ENCODE measurements at regions not wholly inside any gene's neighbourhood (a gene's known extent, or its start where the extent isn't known, plus 50 kb on each side); places are given as distances from the start of the nearest gene placed in this dataset.
"Not testable (repeated sequence)": the region's sequence is repeated elsewhere in the genome, so short reads cannot be mapped to it uniquely, and the experiment has no call there.

GRCh38 chr3:198138205-198138604 is 178.2 kb downstream of the LMLN start:
- not testable (repeated sequence) for H3K4me2 ChIP-seq (ENCODE audit: low read depth, low read length, poor library complexity, severe bottlenecking); H3F3A ChIP-seq (ENCODE audit: low read depth); H3K9ac ChIP-seq (ENCODE audit: low read depth, low read length, poor library complexity, severe bottlenecking); H3K27me3 ChIP-seq (ENCODE audit: insufficient read depth, low read length, poor library complexity, severe bottlenecking); H3K4me3 ChIP-seq (ENCODE audit: low read length, poor library complexity, severe bottlenecking); H3K36me3 ChIP-seq (ENCODE audit: insufficient read depth, low read length); H3K79me2 ChIP-seq (ENCODE audit: insufficient read depth, low read length); H3K9me2 ChIP-seq (replicated peaks; ENCODE audit: low read depth, low read length); H2AFZ ChIP-seq (ENCODE audit: low read length); H3K4me1 ChIP-seq (ENCODE audit: insufficient read depth, low read length, poor library complexity, severe bottlenecking); H4K20me1 ChIP-seq (ENCODE audit: insufficient read depth, low read length, poor library complexity, severe bottlenecking); H3K9me3 ChIP-seq (ENCODE audit: insufficient read depth, low read depth, low read length)

GRCh38 chr3:198139037-198139436 is 179.0 kb downstream of the LMLN start:
- not testable (repeated sequence) for H3K9me2 ChIP-seq (replicated peaks; ENCODE audit: low read depth, low read length); H3K27me3 ChIP-seq (ENCODE audit: insufficient read depth, low read length, poor library complexity, severe bottlenecking); H3K9ac ChIP-seq (ENCODE audit: low read depth, low read length, poor library complexity, severe bottlenecking); H3K36me3 ChIP-seq (ENCODE audit: insufficient read depth, low read length); H3K4me3 ChIP-seq (ENCODE audit: low read length, poor library complexity, severe bottlenecking); H2AFZ ChIP-seq (ENCODE audit: low read length); H3K79me2 ChIP-seq (ENCODE audit: insufficient read depth, low read length); H3K9me3 ChIP-seq (ENCODE audit: insufficient read depth, low read depth, low read length); H4K20me1 ChIP-seq (ENCODE audit: insufficient read depth, low read length, poor library complexity, severe bottlenecking); H3K4me2 ChIP-seq (ENCODE audit: low read depth, low read length, poor library complexity, severe bottlenecking); H3F3A ChIP-seq (ENCODE audit: low read depth); H3K4me1 ChIP-seq (ENCODE audit: insufficient read depth, low read length, poor library complexity, severe bottlenecking)

- H3K9me3 ChIP-seq (ENCODE audit: insufficient read depth, low read depth, low read length); H4K20me1 ChIP-seq (ENCODE audit: insufficient read depth, low read length, poor library complexity, severe bottlenecking); H3K4me2 ChIP-seq (ENCODE audit: low read depth, low read length, poor library complexity, severe bottlenecking); H3K4me1 ChIP-seq (ENCODE audit: insufficient read depth, low read length, poor library complexity, severe bottlenecking); H3K4me3 ChIP-seq (ENCODE audit: low read length, poor library complexity, severe bottlenecking); H3F3A ChIP-seq (ENCODE audit: low read depth); H3K9ac ChIP-seq (ENCODE audit: low read depth, low read length, poor library complexity, severe bottlenecking); H3K79me2 ChIP-seq (ENCODE audit: insufficient read depth, low read length); H3K9me2 ChIP-seq (replicated peaks; ENCODE audit: low read depth, low read length); H2AFZ ChIP-seq (ENCODE audit: low read length); H3K36me3 ChIP-seq (ENCODE audit: insufficient read depth, low read length); H3K27me3 ChIP-seq (ENCODE audit: insufficient read depth, low read length, poor library complexity, severe bottlenecking): not testable (repeated sequence)
These were observed 179.6 kb downstream of the LMLN start for GRCh38 chr3:198139513-198140167.

- not testable (repeated sequence) for H3K9me2 ChIP-seq (replicated peaks; ENCODE audit: low read depth, low read length); H3K9me3 ChIP-seq (ENCODE audit: insufficient read depth, low read depth, low read length); H3F3A ChIP-seq (ENCODE audit: low read depth); H3K27me3 ChIP-seq (ENCODE audit: insufficient read depth, low read length, poor library complexity, severe bottlenecking); H3K79me2 ChIP-seq (ENCODE audit: insufficient read depth, low read length); H3K9ac ChIP-seq (ENCODE audit: low read depth, low read length, poor library complexity, severe bottlenecking); H3K4me1 ChIP-seq (ENCODE audit: insufficient read depth, low read length, poor library complexity, severe bottlenecking); H2AFZ ChIP-seq (ENCODE audit: low read length); H3K36me3 ChIP-seq (ENCODE audit: insufficient read depth, low read length); H3K4me3 ChIP-seq (ENCODE audit: low read length, poor library complexity, severe bottlenecking); H4K20me1 ChIP-seq (ENCODE audit: insufficient read depth, low read length, poor library complexity, severe bottlenecking); H3K4me2 ChIP-seq (ENCODE audit: low read depth, low read length, poor library complexity, severe bottlenecking)
These were observed 183.5 kb downstream of the LMLN start for GRCh38 chr3:198143300-198144137.

DNA sequence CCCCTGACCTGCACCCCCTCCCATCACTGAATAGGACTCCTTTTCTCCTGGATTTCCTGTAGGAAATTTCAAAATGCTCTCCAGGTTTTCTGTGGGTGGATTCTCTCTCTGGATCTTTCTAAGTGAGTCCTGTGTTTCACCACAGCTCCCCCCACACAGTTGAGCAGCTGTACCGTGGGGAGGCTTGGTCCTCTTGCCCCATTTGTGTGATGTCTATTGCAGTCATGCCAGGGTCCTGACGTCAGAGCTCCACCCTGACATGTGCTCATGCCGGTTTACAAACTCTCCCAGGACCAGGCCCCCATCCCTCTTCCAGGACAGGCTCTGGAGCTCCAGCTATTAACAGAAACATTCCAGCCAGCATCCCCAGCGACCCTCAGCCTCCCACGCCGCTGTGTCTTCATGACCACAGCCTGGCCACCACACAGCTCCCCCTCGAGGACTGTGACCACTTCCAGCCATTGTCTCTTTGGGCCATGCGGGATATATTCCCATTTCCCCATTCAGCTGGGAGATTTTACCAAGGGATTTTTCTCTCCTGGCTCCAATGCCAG is 185.3 kb downstream of the LMLN start:
- H3K4me2 ChIP-seq (ENCODE audit: low read depth, low read length, poor library complexity, severe bottlenecking); H4K20me1 ChIP-seq (ENCODE audit: insufficient read depth, low read length, poor library complexity, severe bottlenecking); H3K9me2 ChIP-seq (replicated peaks; ENCODE audit: low read depth, low read length); H3K79me2 ChIP-seq (ENCODE audit: insufficient read depth, low read length); H3K27me3 ChIP-seq (ENCODE audit: insufficient read depth, low read length, poor library complexity, severe bottlenecking); H3K4me1 ChIP-seq (ENCODE audit: insufficient read depth, low read length, poor library complexity, severe bottlenecking); H3K36me3 ChIP-seq (ENCODE audit: insufficient read depth, low read length); H3K9ac ChIP-seq (ENCODE audit: low read depth, low read length, poor library complexity, severe bottlenecking); H3K9me3 ChIP-seq (ENCODE audit: insufficient read depth, low read depth, low read length); H2AFZ ChIP-seq (ENCODE audit: low read length); H3F3A ChIP-seq (ENCODE audit: low read depth); H3K4me3 ChIP-seq (ENCODE audit: low read length, poor library complexity, severe bottlenecking): not testable (repeated sequence)

DNA sequence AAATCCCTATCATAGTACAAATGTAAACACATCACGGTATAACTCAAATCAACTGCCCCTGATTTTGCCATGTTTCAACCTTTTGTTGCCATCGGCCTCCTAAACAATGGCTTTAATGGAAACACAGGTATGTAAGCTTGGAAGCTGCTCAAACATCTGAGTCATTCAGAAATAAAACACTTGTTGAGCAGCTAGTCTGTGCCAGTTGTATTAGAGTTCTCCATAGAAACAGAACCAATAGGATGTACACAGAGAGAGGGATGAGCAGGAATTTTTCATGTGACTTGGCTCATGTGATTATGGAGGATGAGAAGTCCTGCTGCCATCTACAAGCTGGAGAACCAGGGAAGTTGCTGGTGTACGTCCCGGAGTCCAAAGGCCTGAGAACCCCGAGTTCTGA is 186.1 kb downstream of the LMLN start:
- H3F3A ChIP-seq (ENCODE audit: low read depth); H3K4me3 ChIP-seq (ENCODE audit: low read length, poor library complexity, severe bottlenecking); H3K9ac ChIP-seq (ENCODE audit: low read depth, low read length, poor library complexity, severe bottlenecking); H3K27me3 ChIP-seq (ENCODE audit: insufficient read depth, low read length, poor library complexity, severe bottlenecking); H3K9me3 ChIP-seq (ENCODE audit: insufficient read depth, low read depth, low read length); H3K9me2 ChIP-seq (replicated peaks; ENCODE audit: low read depth, low read length); H3K4me1 ChIP-seq (ENCODE audit: insufficient read depth, low read length, poor library complexity, severe bottlenecking); H3K79me2 ChIP-seq (ENCODE audit: insufficient read depth, low read length); H2AFZ ChIP-seq (ENCODE audit: low read length); H3K4me2 ChIP-seq (ENCODE audit: low read depth, low read length, poor library complexity, severe bottlenecking); H3K36me3 ChIP-seq (ENCODE audit: insufficient read depth, low read length); H4K20me1 ChIP-seq (ENCODE audit: insufficient read depth, low read length, poor library complexity, severe bottlenecking): not testable (repeated sequence)

DNA sequence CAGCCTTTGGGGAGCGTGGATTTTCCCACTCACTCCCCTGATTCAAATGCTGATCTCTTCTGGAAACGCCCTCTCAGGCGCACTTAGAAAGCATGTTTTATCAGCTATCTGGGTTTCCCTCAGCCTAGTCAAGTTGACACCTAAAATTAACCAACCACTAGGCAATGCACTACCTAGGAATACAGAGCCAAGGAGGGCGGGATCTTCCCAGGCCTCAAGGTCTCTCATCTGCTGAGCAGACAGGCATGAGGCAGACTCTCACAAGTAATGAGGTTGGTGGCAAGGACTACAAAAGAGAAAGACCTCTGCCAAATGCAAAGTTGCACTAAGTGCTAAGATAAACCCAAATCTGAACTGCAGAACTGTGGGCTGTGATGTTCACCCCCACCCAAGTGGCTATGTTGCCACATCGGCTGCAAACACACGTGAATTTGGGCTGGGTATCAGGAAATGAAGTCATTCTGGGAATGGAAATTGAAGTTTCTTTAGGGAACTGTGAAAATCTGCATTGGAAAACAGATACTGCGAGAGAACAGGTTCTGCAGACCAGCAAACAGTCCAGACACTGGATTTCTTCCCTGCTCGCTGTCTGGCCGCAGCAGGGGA is 186.6 kb downstream of the LMLN start:
- not testable (repeated sequence) for H3F3A ChIP-seq (ENCODE audit: low read depth); H4K20me1 ChIP-seq (ENCODE audit: insufficient read depth, low read length, poor library complexity, severe bottlenecking); H3K4me2 ChIP-seq (ENCODE audit: low read depth, low read length, poor library complexity, severe bottlenecking); H3K9ac ChIP-seq (ENCODE audit: low read depth, low read length, poor library complexity, severe bottlenecking); H3K9me2 ChIP-seq (replicated peaks; ENCODE audit: low read depth, low read length); H3K4me1 ChIP-seq (ENCODE audit: insufficient read depth, low read length, poor library complexity, severe bottlenecking); H3K79me2 ChIP-seq (ENCODE audit: insufficient read depth, low read length); H3K36me3 ChIP-seq (ENCODE audit: insufficient read depth, low read length); H3K9me3 ChIP-seq (ENCODE audit: insufficient read depth, low read depth, low read length); H3K27me3 ChIP-seq (ENCODE audit: insufficient read depth, low read length, poor library complexity, severe bottlenecking); H3K4me3 ChIP-seq (ENCODE audit: low read length, poor library complexity, severe bottlenecking); H2AFZ ChIP-seq (ENCODE audit: low read length)
